ENCODE measurements at regions not wholly inside any gene's neighbourhood (a gene's known extent, or its start where the extent isn't known, plus 50 kb on each side); places are given as distances from the start of the nearest gene placed in this dataset.

GRCh38 chr7:84809877-84810276 lies 377.0 kb downstream of the SEMA3D start:
- TF ChIP-seq, protein P1, sequence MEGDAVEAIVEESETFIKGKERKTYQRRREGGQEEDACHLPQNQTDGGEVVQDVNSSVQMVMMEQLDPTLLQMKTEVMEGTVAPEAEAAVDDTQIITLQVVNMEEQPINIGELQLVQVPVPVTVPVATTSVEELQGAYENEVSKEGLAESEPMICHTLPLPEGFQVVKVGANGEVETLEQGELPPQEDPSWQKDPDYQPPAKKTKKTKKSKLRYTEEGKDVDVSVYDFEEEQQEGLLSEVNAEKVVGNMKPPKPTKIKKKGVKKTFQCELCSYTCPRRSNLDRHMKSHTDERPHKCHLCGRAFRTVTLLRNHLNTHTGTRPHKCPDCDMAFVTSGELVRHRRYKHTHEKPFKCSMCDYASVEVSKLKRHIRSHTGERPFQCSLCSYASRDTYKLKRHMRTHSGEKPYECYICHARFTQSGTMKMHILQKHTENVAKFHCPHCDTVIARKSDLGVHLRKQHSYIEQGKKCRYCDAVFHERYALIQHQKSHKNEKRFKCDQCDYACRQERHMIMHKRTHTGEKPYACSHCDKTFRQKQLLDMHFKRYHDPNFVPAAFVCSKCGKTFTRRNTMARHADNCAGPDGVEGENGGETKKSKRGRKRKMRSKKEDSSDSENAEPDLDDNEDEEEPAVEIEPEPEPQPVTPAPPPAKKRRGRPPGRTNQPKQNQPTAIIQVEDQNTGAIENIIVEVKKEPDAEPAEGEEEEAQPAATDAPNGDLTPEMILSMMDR (IDR thresholded peaks at IDR 0.05), result no peak
- no peak for TF ChIP-seq POLR2A (IDR thresholded peaks at IDR 0.05)
- TF ChIP-seq EP300 (IDR thresholded peaks at IDR 0.05), result no peak
- no peak for TF ChIP-seq POLR2AphosphoS5 (IDR thresholded peaks at IDR 0.05)
